ENCODE measurements at regions not wholly inside any gene's neighbourhood (a gene's known extent, or its start where the extent isn't known, plus 50 kb on each side); places are given as distances from the start of the nearest gene placed in this dataset.
"Not testable (repeated sequence)": the region's sequence is repeated elsewhere in the genome, so short reads cannot be mapped to it uniquely, and the experiment has no call there.

DNA sequence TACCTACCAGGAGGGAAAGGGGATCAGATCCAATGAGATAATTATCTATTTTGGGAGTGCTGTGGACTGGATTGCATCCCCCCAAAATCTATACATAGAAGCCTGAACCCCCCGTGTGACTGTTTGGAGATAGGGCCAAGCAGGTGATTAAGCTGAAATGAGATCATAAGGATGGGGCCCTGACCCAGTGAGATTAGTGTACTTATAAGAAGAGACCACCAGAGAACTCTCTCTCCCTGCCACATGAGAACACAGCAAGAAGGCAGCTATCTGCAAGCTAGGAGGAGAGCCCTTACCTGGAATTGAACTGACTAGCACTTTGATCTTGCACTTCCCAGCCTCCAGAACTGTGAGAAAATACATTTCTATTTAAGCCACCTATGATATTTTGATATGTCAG, 132.2 kb upstream of the NOX3 start:
- DNase-seq (ENCODE audit: low read depth) = no peak

DNA sequence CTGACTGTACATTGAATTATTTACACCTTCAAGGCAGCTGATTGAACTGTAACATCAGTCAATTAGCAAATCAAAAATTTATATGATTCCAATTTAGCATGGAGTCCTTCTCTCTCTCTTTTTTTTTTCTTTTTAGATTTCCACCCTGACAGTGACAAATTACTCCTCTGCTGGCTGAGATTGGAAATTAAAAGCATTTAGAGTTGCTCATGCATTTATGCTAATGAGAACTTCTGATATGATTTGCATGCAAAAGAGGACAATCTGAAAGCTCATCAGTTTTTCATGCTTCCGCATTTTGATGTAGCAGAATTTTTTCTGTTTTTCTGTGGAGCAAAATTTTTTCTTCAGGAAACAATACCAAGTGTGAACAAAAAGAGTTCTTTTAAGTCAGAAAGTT, 130.5 kb upstream of the NOX3 start:
- DNase-seq (ENCODE audit: low read depth) = no peak

DNA sequence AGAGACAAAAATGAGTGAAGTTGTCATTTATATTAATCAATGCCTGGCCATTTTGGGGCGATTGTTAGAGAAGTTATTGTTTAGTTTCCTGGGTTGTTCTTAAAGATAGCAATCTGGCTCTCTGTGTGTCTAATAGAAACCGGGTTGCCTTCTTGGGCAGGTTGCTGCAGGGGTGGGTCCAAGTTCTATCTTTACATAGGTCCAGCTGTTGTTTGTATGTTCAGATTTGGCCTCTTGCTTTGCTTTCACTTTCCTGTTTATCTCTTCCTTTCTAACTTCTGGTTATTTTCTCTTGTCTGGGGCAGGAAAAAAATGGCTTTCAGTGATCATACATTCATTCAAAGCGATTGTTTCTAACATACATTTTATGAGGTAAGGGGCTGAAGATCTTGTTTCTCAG, 128.4 kb upstream of the NOX3 start:
- DNase-seq (ENCODE audit: low read depth) = no peak

DNA sequence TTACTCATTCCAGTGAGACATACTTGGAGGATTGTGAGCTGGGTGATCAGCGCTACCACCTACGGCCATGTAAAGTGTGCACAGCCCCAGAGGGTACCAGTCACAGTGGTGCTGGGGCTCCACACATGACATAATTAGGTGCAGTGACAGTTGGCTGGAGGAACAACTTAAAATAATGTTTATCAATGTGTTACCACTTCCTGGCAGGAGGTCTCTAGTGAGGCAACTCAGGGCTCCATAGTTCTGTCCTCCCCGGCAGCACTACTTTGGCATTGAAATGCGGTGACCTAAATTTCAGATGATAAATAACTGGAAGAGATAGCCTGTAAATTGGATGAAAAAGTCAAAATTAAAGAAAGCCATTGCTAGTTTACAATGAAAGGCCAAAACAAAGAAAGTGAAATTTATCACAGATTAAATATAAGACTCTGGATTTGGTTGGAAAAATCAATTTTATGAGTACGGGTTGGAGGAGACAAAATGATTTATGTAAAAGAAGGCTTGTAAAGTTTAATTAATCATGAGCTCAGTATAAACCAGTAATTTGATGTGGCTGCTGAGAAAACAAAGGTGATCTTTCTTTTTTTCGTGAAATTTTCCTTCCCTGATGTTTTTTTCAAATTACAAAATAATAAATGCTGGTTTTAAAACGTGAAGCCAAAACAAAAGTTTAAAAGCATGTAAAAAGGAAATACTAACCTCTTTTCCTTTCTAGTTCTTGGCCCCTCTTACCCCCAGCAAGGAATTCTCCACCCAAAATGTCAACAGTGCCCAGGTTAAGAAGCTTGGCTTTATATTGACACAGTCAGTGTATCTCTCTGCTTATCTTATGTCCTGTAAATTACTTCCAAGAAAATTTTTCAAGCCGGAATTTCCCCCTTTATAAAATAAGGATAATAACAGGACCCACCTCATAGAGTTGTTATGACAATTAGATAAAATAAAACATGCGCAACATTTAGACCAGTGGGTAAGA, 126.7 kb upstream of the NOX3 start:
- DNase-seq (ENCODE audit: low read depth) = no peak

DNA sequence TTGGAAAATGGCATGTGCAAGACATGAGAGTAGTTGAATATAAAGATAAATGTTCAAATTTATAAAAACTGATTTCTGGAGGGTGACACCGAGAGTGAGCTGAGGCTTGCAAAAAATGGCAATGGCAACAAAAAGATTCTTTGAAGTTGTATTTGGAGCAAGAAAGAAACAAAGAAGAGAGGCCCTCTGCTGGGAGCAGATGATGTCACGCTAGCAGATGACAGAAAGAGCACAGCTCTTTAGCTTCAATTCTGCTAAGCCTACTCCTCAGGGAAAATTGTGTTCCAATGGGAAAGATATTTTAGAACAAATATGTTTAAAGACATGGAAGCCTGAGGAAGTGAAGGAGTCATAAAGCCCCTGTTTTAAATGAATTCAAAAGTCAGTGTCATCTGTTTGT, 125.3 kb upstream of the NOX3 start:
- no peak for DNase-seq (ENCODE audit: low read depth)

DNA sequence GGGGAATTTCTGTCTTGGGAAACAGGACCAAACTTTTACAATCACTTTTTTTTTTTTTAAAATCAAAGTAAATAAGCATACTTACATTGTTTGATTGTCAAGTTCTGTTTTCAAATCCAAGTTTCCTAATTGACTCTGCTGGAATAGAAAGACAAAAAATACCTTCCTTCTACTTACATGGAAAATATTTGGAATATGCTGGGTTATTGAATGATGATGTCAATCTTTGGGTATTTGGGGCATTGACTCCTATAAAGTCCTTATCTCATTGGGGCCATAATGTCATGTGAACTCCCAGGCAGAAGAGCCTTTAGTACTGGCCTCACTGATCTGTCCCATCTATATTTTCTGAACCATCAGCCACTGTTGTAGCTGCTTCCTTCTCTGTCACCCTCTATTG, 122.6 kb upstream of the NOX3 start:
- DNase-seq (ENCODE audit: low read depth) = no peak

DNA sequence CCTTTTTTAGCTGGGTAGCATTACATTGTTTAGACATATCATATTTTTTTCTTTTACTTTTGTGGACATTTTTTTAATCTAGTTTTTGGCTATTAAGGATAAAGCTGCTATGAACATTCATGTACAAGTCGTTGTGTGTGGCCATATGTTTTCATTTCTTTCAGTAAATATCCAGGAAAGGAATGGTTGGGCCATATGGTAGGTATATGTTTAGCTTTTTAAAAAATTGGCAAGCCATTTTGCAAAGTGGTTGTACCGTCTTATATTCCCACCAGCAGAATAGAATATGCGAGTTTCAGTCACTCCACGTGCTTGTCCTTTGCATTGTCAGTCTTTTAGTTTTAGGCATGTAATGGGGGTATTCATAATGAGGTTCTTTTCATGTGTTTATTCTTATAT, 106.3 kb upstream of the NOX3 start:
- DNase-seq (ENCODE audit: low read depth) = no peak

DNA sequence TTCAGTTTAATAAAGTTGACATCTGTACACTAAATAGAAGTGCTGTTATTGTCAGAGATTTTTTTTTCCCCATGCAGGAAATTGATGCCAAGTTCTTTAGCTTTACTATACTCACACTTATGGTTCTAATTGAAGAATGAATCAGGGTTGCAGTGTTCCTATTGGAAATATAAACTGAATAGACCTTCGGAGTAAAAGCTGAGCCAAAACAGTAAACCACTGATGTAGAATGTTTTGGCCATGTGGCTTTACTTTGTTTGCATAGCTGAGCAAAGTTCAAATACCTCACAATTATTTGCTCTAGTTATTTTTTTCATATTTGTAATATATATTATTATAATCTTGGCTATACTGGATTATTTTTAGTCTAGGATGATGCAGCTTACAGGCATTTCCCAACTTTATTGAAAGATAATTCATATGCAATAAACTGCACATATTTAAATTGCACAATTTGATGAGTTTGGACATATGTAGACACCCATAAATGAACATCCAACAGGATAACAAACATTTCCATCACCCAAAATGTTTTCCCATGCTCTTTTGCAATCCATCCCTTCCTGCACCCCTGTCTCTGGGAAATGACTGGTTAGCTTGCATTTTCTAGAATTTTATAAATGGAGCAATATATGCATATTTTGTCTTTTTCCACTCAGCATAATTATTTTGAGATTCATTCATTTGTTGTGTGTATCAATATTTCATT, 105.8 kb upstream of the NOX3 start:
- DNase-seq (ENCODE audit: low read depth) = no peak

DNA sequence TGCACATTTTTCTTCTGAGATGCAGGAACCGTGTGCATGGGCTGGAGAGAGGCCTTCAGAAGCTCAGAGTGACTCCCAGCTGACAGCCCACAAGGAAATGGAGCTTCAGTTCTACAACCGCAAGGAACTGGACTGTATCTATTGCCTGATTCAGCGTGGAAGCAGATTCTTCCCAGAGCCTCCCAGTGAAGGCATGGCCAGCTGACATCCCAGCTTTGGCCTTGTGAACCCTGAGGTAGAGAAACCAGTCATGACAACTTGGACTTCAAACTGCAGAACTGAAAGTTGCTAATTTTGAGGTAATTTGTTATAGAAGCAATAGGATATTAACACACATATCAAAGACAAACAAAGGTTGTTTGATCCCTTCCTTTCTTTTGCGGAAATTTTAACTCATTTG, 94.3 kb upstream of the NOX3 start:
- DNase-seq (ENCODE audit: low read depth) = no peak

DNA sequence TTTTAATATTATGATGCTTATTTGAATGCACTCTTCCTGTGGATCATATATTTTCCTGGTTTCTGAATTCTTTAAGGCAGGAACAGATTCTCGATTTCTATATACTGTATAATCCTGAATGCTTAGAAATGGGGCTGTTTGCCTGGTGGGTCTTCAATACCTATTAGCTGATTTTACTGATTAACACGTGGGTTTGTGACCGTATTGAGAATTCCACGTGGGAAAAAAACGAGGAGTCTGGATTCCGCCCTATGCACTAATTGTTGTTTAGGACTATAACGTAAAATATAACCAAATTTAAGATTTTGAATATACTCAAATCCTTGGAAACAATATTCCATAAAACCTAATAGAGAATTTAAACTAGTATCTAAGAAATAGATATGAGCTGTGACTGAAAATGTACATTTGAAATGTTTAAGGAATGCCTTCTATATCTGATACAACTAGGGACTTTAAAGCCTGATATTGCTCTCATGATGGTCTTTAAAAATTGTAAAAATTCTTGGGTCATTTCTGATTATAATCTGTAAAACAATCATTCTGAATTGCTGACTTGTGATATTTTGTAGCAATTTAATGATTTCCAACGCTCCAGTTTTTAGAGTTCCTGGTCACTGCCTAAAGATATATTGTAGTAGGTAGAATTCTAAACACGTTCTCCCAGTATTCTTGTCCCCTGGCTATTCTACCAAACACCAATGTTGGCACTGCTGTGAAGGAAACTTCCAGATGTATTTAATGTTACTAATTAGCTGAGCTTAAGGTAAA, 93.6 kb upstream of the NOX3 start:
- DNase-seq (ENCODE audit: low read depth) = no peak

DNA sequence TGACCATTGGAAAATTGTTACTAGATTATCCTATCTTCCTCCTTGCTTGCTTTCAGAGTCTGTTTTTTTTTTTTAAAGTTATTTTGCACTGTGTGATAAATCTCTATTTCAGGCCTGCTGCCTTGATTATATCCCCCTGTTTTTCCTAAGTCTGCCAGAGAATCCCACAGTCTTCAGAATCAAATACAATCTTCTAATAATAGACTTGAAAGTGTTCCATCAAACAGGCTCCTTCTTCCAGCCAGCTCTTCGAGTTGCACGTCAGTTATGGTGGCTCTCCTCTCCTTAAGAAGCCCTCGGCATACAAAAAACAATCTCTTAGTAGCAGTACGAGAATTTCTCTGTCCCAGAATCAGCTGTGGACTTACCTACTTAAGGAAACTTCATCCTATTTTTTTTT, 92.9 kb upstream of the NOX3 start:
- no peak for DNase-seq (ENCODE audit: low read depth)

DNA sequence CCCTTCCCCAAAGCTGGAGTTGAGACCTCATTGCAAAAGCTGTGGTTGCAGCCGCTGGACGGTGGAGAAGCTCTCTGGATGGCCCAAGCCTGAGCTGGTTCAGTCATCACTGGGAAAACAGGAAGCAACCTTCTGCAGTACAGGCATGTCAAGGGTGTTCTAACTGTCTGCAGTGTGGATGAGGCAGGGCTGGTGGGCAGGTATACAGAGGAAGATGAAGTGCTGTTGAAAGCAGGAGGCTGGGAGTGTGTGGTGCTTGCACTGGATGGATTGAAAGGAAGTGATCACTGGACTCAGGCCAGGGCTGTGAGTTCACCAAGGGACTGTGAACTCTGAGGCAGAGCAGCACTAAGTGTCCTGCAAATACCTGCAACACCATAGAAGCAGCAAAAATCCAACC, 89.0 kb upstream of the NOX3 start:
- no peak for DNase-seq (ENCODE audit: low read depth)

DNA sequence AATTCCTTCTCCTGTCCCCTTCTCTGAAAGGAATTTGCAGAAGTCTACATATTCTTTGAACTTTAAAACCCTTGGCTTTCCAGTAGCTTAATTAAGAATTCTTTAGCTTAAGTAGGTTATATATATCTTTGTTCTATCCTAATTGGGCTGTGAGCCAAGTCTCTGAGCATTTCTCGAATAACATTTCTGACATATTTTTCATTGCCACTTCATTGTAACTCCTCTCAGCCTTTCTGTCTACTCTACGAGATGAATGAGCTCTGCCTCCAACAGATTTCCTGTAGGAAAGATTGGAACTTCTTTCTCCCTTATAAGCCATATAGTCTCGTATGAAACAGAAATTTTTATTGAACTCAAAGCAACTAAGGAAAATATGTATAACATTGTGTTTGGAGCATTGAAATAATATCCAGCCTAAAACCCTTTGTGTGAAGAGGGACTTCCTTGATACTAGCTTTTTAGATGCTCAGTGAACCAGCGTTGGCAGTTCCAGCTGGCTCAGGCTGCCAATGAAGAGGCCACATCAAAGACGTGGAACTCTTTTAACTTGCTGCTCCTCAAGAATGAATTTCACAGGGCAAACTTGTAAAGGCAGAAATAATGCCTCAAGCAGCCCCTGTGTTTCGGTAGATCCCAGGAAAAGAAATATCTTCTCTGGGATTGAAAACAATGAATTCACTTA, 87.7 kb upstream of the NOX3 start:
- DNase-seq (ENCODE audit: low read depth) = no peak

DNA sequence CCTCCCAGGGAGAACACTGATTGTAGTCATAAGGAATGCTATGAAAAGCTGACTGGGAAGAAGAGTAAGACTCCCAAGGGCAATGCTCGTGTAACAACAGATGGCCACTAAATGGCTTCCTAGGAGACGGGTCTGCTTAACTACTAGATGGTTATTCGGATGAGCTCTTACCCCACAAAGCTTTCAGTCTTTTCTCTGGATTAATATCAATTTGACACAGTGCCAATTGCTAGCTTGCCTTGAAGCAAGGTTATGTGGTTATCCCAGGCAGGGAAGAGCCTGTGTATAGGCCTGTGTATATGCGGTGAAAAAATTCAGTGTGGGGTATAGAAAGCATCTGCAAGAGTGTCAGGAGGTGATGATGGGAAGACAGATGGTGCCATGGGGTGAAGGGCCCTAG, 86.4 kb upstream of the NOX3 start:
- no peak for DNase-seq (ENCODE audit: low read depth)

DNA sequence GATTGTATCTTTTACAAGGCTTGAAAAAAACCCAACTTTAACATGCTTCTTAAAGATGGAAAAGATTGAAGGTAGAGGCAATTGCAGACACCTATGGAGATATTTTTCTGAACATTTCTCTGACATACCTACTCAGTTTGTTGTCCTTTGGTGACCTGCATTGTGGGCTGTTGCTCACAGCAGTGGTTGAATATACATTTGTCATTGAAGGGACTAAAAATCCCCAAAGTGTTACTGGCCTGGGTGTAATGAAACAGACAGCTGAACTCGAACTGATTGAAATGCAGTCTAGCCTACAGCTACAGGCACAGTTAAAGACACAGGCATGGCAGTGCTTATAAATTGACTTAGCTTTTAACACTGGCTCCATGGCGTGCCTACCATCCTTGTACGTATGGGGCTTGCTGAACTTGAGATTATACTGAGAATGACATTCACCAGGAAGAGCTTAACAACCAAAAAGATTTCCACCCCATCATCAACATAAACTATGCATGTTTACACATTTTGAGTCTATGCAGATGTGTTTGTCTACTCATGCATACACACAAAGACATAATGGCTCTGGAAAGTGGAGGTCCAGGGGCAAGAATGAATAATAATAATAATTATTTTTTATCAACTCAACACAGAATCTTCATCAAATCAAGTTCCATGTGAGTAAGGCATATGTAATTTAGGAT, 83.2 kb upstream of the NOX3 start:
- no peak for DNase-seq (ENCODE audit: low read depth)

DNA sequence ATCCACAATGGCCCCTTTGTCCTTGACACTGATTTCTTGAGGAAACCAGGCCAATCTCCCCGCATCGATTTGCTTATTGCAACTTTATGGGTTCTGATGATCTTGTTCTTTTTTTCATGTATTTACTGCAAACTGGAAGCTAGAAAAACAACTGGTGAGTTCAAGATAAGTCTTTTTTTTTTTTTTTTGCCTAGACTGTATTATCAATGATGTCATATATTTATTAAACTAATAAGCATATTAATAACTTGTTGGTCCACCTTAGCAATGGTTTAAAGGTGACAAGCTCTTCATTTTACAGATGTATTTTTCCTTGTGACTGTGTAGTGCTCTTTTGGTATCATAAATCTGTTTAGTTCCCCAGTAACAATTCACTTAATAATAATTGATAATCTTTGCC, 79.0 kb upstream of the NOX3 start:
- DNase-seq (ENCODE audit: low read depth) = no peak

DNA sequence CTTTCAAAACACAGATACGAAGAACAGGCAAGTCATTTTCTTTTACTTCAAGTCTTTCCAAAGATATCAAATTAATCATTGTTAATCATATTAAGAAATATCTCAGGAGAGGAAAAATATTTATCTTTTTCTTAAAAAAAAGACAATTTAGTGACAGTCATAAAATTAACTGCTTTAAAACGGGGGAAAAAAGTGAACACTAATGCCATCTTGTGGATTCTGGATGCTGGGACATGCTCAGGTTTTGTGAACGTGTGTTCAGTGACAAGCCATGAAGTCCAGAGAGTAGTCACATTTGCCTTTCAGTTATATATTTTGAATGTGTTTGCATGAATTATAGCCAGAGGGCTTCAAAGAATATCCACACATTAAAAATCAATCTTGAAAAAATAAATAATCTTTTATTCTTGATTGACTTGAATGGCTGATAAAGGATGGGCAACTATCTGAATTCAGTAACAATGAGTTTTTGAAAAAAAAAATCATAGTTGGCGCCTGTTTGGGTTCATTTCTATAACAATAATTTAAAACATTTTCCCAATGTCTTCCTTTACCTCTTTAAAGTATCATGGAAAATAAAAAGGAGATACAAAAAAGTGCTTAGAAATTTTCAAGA, 74.7 kb upstream of the NOX3 start:
- DNase-seq (ENCODE audit: low read depth) = no peak

DNA sequence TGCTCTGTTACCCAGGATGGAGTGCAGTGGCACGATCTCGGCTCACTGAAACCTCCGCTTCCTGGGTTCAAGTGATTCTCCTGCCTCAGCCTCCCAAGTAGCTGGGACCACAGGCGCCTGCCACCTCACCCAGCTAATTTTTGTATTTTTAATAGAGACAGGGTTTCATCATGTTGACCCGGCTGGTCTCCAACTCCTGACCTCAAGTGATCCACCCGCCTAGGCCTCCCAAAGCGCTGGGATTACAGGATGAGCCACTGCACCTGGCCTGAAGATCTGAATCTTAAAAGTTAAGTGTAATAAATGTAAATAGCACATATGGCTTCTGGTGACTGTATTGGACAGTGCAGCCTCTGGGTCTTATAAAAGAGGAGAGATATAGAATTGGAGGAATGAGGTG, 74.2 kb upstream of the NOX3 start:
- not testable (repeated sequence) for DNase-seq (ENCODE audit: low read depth)

DNA sequence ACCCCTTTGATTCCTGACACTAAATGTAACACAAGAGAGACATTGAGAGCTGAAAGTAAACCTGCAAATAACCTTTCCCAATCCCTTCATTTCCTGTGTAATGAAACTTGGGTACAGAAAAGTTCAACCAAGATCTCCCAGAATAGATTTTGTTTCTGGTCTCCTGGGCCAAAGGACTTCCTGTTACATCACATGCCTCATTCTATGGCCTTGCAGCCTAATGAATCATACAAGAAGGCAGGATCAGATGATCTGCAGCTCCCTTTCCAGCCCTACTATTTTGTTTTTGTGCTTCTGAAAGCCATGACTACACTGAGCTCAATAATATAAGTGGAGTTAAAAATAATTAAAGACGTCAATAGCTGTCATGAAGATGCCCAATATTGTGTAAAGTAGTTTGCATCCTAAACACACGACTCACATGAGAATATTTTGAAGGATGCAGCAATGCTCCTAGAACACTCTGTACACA, 73.4 kb upstream of the NOX3 start:
- DNase-seq (ENCODE audit: low read depth) = no peak

DNA sequence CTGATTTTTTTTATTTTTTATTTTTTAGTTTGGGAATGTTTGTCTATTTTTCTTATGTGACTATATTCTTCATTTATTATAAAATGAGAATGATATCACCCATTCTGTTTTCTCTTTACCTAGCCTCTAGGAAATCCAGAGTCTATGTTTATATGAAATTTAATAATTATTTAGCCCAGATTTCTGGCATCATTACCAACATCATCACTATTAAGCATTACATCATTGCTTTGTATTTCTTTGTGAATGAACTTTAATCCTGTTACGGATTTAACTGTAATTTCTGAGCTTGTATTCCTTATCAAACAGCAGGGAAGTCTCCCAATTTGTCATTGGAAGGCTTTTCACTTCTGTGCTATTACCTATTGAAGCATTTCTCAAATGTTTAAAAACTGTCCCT, 72.7 kb upstream of the NOX3 start:
- DNase-seq (ENCODE audit: low read depth) = no peak

DNA sequence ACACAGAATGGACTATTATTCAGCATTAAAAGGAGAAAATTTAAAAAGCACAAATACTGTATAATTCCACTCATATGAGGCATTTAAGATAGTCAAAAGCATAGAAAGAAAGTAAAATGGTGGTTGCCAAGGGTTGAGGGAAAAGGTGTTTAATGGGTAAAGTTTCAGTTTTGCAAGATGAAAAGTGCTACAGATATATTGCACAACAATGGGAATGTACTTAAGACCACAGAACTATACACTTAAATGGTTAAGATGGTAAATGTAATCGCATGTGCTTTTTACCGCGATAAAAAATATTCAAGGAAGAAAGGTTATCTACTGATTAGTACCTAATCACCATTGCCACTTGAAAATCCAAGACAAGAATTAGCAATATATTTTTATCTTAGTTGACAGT, 71.8 kb upstream of the NOX3 start:
- no peak for DNase-seq (ENCODE audit: low read depth)

All from activated T-helper 1 cell treated with Interleukin-2 at 50 U/mL for 16 hours (primary cell).